Skin of body (tissue), 1 donor: ENCODE measurements at regions not wholly inside any gene's neighbourhood (a gene's known extent, or its start where the extent isn't known, plus 50 kb on each side); places are given as distances from the start of the nearest gene placed in this dataset.

Source experiments
- DNase-seq: peaks from one replicate; lab custom pipeline; 2025; lab: John Stamatoyannopoulos, UW

- peak; percentile 36 for DNase-seq
Observed at GRCh38 chr2:41943159-41943558, 104.7 kb upstream of the PKDCC start.

GRCh38 chr2:41944220-41944880, 103.5 kb upstream of the PKDCC start:
- DNase-seq, result no peak

GRCh38 chr2:41947701-41948396, 100.0 kb upstream of the PKDCC start:
- DNase-seq, result no peak

GRCh38 chr2:41948397-41948763, 99.4 kb upstream of the PKDCC start:
- no peak for DNase-seq

GRCh38 chr2:41949091-41949882, 98.5 kb upstream of the PKDCC start:
- DNase-seq, result no peak

- no peak for DNase-seq
Observed at GRCh38 chr2:41949883-41950665, 97.7 kb upstream of the PKDCC start.

- no peak for DNase-seq
Observed at GRCh38 chr2:41950666-41950960, 97.2 kb upstream of the PKDCC start.

- no peak for DNase-seq
Observed at GRCh38 chr2:41954304-41955291, 93.2 kb upstream of the PKDCC start.

GRCh38 chr2:41955316-41956043, 92.3 kb upstream of the PKDCC start:
- DNase-seq, result no peak

- no peak for DNase-seq
Observed at GRCh38 chr2:41957431-41957830, 90.4 kb upstream of the PKDCC start.

- DNase-seq, result no peak
Observed at GRCh38 chr2:41958251-41958650, 89.6 kb upstream of the PKDCC start.

GRCh38 chr2:41958775-41959174, 89.0 kb upstream of the PKDCC start:
- no peak for DNase-seq

- no peak for DNase-seq
Observed at GRCh38 chr2:41959760-41960159, 88.1 kb upstream of the PKDCC start.

- no peak for DNase-seq
Observed at GRCh38 chr2:41962922-41963622, 84.7 kb upstream of the PKDCC start.

GRCh38 chr2:41963661-41964525, 83.9 kb upstream of the PKDCC start:
- DNase-seq, result peak; percentile 73

- DNase-seq, result no peak
Observed at GRCh38 chr2:41965173-41965908, 82.5 kb upstream of the PKDCC start.

- DNase-seq, result no peak
Observed at GRCh38 chr2:41965909-41966295, 81.9 kb upstream of the PKDCC start.

- peak; percentile 89 for DNase-seq
Observed at GRCh38 chr2:41966431-41966893, 81.4 kb upstream of the PKDCC start.
